Osteoblast (primary cell): ENCODE measurements at regions not wholly inside any gene's neighbourhood (a gene's known extent, or its start where the extent isn't known, plus 50 kb on each side); places are given as distances from the start of the nearest gene placed in this dataset.

Source experiments
- DNase-seq: peaks from one replicate; pipeline ENCODE4 v3.0.0; 2011; ENCODE audit warnings: low spot score, mixed read lengths; ENCODE audit not compliant: insufficient read length; ENCODE audit errors: missing footprints
- H2AFZ ChIP-seq: 2 replicates; pipeline ENCODE4 v1.6.0; 2011; ENCODE audit warnings: mild to moderate bottlenecking, low read length
- H3K27ac ChIP-seq: 2 replicates; pipeline ENCODE4 v1.5.1; 2011; ENCODE audit warnings: mild to moderate bottlenecking, low read depth, low read length, moderate library complexity
- H3K27me3 ChIP-seq: 2 replicates; pipeline ENCODE4 v1.6.0; 2012; ENCODE audit warnings: mild to moderate bottlenecking, control low read depth, inconsistent platforms, low read length, moderate library complexity; ENCODE audit not compliant: insufficient read depth
- H3K36me3 ChIP-seq: 2 replicates; pipeline ENCODE4 v1.5.1; 2011; ENCODE audit warnings: mild to moderate bottlenecking, low read length, control low read depth, moderate library complexity; ENCODE audit not compliant: insufficient read depth
- H3K4me1 ChIP-seq: 2 replicates; pipeline ENCODE4 v1.5.1; 2011; ENCODE audit warnings: mild to moderate bottlenecking, low read length, control low read depth, moderate library complexity; ENCODE audit not compliant: insufficient read depth
- H3K4me2 ChIP-seq: 2 replicates; pipeline ENCODE4 v1.6.0; 2011; ENCODE audit warnings: mild to moderate bottlenecking, low read length; ENCODE audit not compliant: insufficient read depth
- H3K4me3 ChIP-seq: fragments of 200-600 bp; sonication (generic); 3 replicates; pipeline ENCODE4 v1.5.1; 2012; ENCODE audit warnings: mild to moderate bottlenecking, low read length, inconsistent platforms; ENCODE audit not compliant: insufficient read depth
- H3K79me2 ChIP-seq: 2 replicates; pipeline ENCODE4 v1.6.0; 2012; ENCODE audit warnings: mild to moderate bottlenecking, low read length, control low read depth, inconsistent platforms; ENCODE audit not compliant: insufficient read depth
- H3K9me3 ChIP-seq: 2 replicates; pipeline ENCODE4 v1.5.1; 2011; ENCODE audit warnings: low read depth, low read length, control low read depth
- H4K20me1 ChIP-seq: 2 replicates; pipeline ENCODE4 v1.6.0; 2012; ENCODE audit warnings: mild to moderate bottlenecking, low read length, control low read depth; ENCODE audit not compliant: insufficient read depth
- TF ChIP-seq, protein P1 (sequence below): IDR thresholded peaks from 2 replicates; pipeline ENCODE4 v1.5.1; 2011; ENCODE audit warnings: mild to moderate bottlenecking, low read depth, low read length, moderate library complexity; ENCODE audit errors: extremely low read depth

DNA sequence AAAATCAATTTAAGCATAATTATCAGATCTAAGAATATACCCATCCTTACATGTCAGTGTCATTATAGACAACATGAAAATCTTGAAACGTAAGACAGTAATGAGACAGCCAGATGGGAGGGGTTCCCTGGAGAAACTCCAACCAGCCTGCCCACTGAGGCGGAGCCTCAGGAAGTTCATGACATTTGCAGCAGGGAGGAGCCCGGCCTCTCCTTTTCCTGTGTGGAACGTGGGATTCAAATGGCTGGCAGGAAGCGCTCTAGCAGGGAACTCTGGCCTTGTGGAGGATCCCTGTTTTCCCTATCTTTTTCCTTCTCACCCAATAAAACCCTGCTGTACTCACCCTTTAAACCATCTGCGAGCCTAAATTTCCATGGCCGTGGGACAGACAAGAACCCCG lies 176.6 kb upstream of the KCNN2 start:
- no peak overlapping the region for H2AFZ ChIP-seq
- no peaks in the 10 kb centered on the region for H3K79me2 ChIP-seq
- no peak overlapping the region for H3K27ac ChIP-seq
- H3K9me3 ChIP-seq, result no peaks in the 10 kb centered on the region
- H4K20me1 ChIP-seq, result no peaks in the 10 kb centered on the region
- no peaks in the 10 kb centered on the region for H3K4me1 ChIP-seq
- TF ChIP-seq, protein P1, sequence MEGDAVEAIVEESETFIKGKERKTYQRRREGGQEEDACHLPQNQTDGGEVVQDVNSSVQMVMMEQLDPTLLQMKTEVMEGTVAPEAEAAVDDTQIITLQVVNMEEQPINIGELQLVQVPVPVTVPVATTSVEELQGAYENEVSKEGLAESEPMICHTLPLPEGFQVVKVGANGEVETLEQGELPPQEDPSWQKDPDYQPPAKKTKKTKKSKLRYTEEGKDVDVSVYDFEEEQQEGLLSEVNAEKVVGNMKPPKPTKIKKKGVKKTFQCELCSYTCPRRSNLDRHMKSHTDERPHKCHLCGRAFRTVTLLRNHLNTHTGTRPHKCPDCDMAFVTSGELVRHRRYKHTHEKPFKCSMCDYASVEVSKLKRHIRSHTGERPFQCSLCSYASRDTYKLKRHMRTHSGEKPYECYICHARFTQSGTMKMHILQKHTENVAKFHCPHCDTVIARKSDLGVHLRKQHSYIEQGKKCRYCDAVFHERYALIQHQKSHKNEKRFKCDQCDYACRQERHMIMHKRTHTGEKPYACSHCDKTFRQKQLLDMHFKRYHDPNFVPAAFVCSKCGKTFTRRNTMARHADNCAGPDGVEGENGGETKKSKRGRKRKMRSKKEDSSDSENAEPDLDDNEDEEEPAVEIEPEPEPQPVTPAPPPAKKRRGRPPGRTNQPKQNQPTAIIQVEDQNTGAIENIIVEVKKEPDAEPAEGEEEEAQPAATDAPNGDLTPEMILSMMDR, result no peak
- H3K4me3 ChIP-seq, result no peak overlapping the region
- H3K27me3 ChIP-seq, result no peaks in the 10 kb centered on the region
- DNase-seq, result no peak
- no peaks in the 10 kb centered on the region for H3K36me3 ChIP-seq
- no peak overlapping the region for H3K4me2 ChIP-seq

DNA sequence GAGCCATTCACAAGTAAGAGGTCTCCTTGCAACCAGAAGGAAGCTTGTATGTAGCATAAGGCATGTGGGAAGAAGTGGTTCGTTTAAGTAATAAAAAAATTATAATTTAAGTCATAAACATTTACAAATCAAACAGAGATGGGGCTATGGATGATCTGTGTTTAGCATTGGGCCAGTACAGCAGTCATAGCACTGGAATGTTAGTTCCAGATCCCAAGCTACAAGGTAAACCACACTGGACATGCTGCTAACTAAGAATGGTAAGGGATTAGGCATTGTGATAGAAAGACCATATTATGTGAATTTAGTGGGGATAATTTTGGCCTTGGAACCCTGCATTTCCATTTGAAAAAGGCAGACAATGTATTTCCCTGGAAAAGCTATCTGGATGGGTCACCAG lies 170.4 kb upstream of the KCNN2 start:
- no peaks in the 10 kb centered on the region for H3K79me2 ChIP-seq
- TF ChIP-seq, protein P1, result no peak
- DNase-seq, result no peak
- no peak overlapping the region for H3K4me2 ChIP-seq
- no peaks in the 10 kb centered on the region for H3K36me3 ChIP-seq
- H2AFZ ChIP-seq, result no peak overlapping the region
- no peak overlapping the region for H3K27ac ChIP-seq
- no peaks in the 10 kb centered on the region for H3K27me3 ChIP-seq
- H3K9me3 ChIP-seq, result no peaks in the 10 kb centered on the region
- no peak overlapping the region for H3K4me3 ChIP-seq
- H4K20me1 ChIP-seq, result no peaks in the 10 kb centered on the region
- H3K4me1 ChIP-seq, result no peaks in the 10 kb centered on the region

DNA sequence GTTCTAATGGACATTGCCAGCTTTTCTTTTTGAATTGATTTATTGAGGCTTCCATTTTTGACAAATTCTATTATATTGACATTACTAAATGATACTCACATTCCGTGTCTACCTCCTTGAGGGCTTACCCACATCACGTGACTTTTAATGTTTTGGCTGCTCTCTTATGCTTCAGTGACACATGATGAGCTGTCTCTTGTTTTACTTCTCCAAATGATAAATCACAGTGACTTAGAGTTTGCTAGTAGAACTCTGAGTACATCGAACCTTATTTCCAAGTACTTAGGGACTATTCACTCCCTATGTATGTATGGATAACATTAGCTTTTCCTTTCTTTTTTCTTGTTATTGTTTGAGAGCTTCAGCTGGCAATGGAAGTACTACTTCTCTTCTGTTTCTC lies 169.8 kb upstream of the KCNN2 start:
- Histone ChIP-seq H3K27ac (no peak overlapping the region), H3K9me3 (no peaks in the 10 kb centered on the region), H4K20me1 (no peaks in the 10 kb centered on the region), H3K4me3 (no peak overlapping the region), H2AFZ (no peak overlapping the region), H3K36me3 (no peaks in the 10 kb centered on the region), H3K4me2 (no peak overlapping the region), H3K27me3 (no peaks in the 10 kb centered on the region), H3K79me2 (no peaks in the 10 kb centered on the region), H3K4me1 (no peaks in the 10 kb centered on the region)
- TF ChIP-seq, protein P1, result no peak
- no peak for DNase-seq

DNA sequence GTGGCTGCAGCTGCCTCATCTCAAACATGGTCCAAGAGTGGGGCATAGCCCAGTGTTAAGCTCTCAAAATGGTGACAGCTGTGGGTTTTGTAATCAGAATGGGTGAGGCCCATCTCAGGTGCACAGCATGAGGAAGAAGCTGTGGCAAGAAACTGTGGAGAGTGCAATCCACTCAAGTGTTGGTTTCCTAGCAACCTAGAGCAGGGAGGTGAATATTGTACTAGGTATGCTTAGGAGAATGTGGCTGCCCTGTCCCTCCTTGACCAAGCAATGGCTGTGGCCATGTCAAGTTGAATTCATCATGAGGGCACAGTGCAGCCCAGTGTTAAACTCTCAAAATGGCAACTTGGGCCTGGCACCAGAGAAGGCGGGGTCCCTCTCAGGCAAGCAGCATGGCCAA lies 160.5 kb upstream of the KCNN2 start:
- H3K27ac ChIP-seq, result no peak overlapping the region
- no peaks in the 10 kb centered on the region for H4K20me1 ChIP-seq
- H3K79me2 ChIP-seq, result no peaks in the 10 kb centered on the region
- H3K9me3 ChIP-seq, result peaks cover 2% of the 10 kb centered on the region
- DNase-seq, result no peak
- H3K4me1 ChIP-seq, result no peaks in the 10 kb centered on the region
- no peak overlapping the region for H2AFZ ChIP-seq
- H3K27me3 ChIP-seq, result no peaks in the 10 kb centered on the region
- no peak overlapping the region for H3K4me2 ChIP-seq
- no peak overlapping the region for H3K4me3 ChIP-seq
- H3K36me3 ChIP-seq, result no peaks in the 10 kb centered on the region
- TF ChIP-seq, protein P1, result no peak
